Stimulated activated CD4-positive, alpha-beta T cell treated with anti-CD3 and anti-CD28 coated beads, Interleukin-12 subunit alpha, Interleukin-12 subunit beta, amount 100 ng/mL, for 48 hours (primary cell): ENCODE measurements at regions not wholly inside any gene's neighbourhood (a gene's known extent, or its start where the extent isn't known, plus 50 kb on each side); places are given as distances from the start of the nearest gene placed in this dataset.
"Not testable (repeated sequence)": the region's sequence is repeated elsewhere in the genome, so short reads cannot be mapped to it uniquely, and the experiment has no call there.

Experiments used
- DNase-seq, 3 donors: peaks; one replicate each; pipeline ENCODE4 v3.0.0-alpha.2; 2020; ENCODE audit warnings: low read depth in 2 of 3, low spot score in 1 of 3

GRCh38 chr1:228847451-228847850, 112.2 kb downstream of the RHOU start:
- DNase-seq = not testable (repeated sequence)

GRCh38 chr1:228848406-228848805, 113.1 kb downstream of the RHOU start:
- DNase-seq = no peak

- DNase-seq = no peak
These were observed 113.8 kb downstream of the RHOU start for GRCh38 chr1:228849011-228849541.

GRCh38 chr1:228850141-228851100, 115.1 kb downstream of the RHOU start:
- DNase-seq = no peak

GRCh38 chr1:228851193-228851592, 115.9 kb downstream of the RHOU start:
- no peak for DNase-seq

- DNase-seq = no peak
These were observed 116.3 kb downstream of the RHOU start for GRCh38 chr1:228851618-228852017.

GRCh38 chr1:228852024-228852423, 116.7 kb downstream of the RHOU start:
- no peak for DNase-seq

GRCh38 chr1:228852511-228853088, 117.3 kb downstream of the RHOU start:
- no peak for DNase-seq

- DNase-seq = no peak
These were observed 117.9 kb downstream of the RHOU start for GRCh38 chr1:228853191-228853590.

GRCh38 chr1:228853637-228854036, 118.4 kb downstream of the RHOU start:
- no peak for DNase-seq

- DNase-seq = no peak
These were observed 119.6 kb downstream of the RHOU start for GRCh38 chr1:228854907-228855306.

- DNase-seq = no peak
These were observed 122.3 kb downstream of the RHOU start for GRCh38 chr1:228857611-228858010.

- peak in 2 of 3 donors; percentile 6 to 25 for DNase-seq
These were observed 125.9 kb downstream of the RHOU start for GRCh38 chr1:228860911-228861831.

- DNase-seq = no peak
These were observed 126.5 kb downstream of the RHOU start for GRCh38 chr1:228861832-228862180.

GRCh38 chr1:228862542-228863505, 127.5 kb downstream of the RHOU start:
- DNase-seq = no peak

- no peak for DNase-seq
These were observed 128.5 kb downstream of the RHOU start for GRCh38 chr1:228863776-228864175.

- no peak for DNase-seq
These were observed 130.5 kb downstream of the RHOU start for GRCh38 chr1:228865627-228866330.

- no peak for DNase-seq
These were observed 131.2 kb downstream of the RHOU start for GRCh38 chr1:228866468-228866867.
